Activated T-cell treated with anti-CD3 and anti-CD28 coated beads, Interleukin-2, amount 50 U/mL, for 24 hours (primary cell): ENCODE measurements at regions not wholly inside any gene's neighbourhood (a gene's known extent, or its start where the extent isn't known, plus 50 kb on each side); places are given as distances from the start of the nearest gene placed in this dataset.

ENCODE experiments used
- DNase-seq: peaks from one replicate; pipeline ENCODE4 v3.0.0-alpha.2; 2020
- H3K27ac Mint-ChIP-seq: 2 replicates; pipeline ENCODE4 v1.8.0; 2020; ENCODE audit warnings: mild to moderate bottlenecking, mixed read lengths
- H3K27me3 Mint-ChIP-seq: 2 replicates; pipeline ENCODE4 v1.8.0; 2020; ENCODE audit warnings: mixed read lengths
- H3K36me3 Mint-ChIP-seq: 2 replicates; pipeline ENCODE4 v1.8.0; 2020; ENCODE audit warnings: low read depth, mixed read lengths
- H3K4me1 Mint-ChIP-seq: 2 replicates; pipeline ENCODE4 v1.8.0; 2020; ENCODE audit warnings: low read depth, mixed read lengths
- H3K4me3 Mint-ChIP-seq: 2 replicates; pipeline ENCODE4 v1.8.0; 2020; ENCODE audit warnings: mild to moderate bottlenecking, moderate library complexity, mixed read lengths
- H3K9me3 Mint-ChIP-seq: 2 replicates; pipeline ENCODE4 v1.8.0; 2020; ENCODE audit warnings: mixed read lengths

DNA sequence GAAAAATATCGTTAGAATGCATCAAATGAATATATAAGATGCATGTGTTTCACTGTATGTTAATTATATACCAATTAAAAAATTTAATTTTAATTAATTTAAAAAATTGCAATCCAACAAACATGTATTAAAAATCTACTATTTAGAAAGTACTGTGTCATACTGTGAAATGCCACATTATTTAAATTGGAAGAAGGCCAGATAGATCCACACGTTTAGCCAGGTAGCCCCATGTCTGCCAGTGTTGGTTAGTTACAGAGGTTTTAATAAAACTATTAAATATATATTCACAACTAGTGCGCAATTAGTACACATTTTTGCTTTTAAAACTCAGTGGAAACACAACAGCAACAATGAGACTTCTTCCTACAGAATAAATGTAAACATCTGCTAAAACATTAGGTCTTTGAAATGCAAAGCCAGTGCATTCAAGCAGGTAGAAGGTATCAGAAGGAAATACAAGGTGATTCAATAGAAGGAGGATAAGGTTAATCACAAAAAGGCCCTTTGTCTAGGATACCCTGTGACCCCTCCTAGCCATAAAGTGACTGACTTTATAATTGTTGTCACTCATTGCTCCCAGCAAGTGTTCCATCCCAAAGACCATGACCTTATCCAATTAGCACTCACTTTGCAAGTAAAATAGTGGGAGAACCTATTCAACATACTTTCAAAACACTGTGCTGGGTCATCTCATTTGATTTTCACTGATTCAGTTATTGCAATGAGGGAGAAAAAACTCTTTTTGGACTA, 211.5 kb downstream of the TTLL7 start:
- Mint-ChIP-seq H3K9me3 (peaks cover 4% of the 10 kb centered on the region), H3K27me3 (no peaks in the 10 kb centered on the region), H3K36me3 (no peaks in the 10 kb centered on the region), H3K27ac (no peak overlapping the region), H3K4me3 (no peak overlapping the region), H3K4me1 (no peaks in the 10 kb centered on the region)
- no peak for DNase-seq

DNA sequence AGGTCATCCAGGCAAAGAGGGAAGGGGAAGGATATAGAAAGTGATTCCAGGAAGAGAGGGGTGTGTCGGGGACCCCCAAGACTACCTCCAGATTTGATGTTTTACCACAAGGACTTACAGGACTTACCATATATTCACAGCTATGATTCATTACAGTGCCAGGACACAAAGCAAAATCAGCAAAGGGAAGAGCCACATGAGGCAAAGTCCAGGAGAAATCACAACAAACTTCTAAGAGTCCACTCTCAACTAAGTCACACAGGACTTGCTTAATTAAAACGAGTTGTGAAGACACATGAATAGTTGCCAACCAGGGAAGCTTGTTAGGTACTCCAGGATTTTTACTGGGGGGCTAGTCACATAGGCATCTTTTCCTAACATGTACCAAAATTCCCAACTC, 217.3 kb downstream of the TTLL7 start:
- no peak for DNase-seq
- H3K36me3 Mint-ChIP-seq = no peaks in the 10 kb centered on the region
- H3K4me1 Mint-ChIP-seq = no peaks in the 10 kb centered on the region
- no peak overlapping the region for H3K27ac Mint-ChIP-seq
- H3K9me3 Mint-ChIP-seq = peaks cover 4% of the 10 kb centered on the region
- no peak overlapping the region for H3K4me3 Mint-ChIP-seq
- H3K27me3 Mint-ChIP-seq = no peaks in the 10 kb centered on the region

DNA sequence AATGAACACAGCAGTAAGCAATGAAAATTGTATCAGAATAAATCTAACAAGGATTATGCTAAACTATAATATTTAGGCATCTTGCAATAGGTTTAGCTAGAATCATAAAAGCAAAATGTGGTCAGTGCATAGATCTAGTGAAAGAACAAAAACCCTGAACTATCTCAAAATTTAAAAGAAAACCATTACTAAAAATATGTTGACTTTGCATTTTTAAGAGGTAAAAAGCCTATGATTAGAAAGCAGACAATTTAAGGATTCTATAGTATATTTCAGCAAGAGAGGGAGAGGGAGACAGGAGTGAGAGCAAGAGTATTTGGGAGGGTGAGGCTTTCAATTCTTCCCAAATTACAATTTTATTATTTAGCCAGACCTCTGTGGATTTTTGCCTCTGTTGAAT, 219.4 kb downstream of the TTLL7 start:
- no peaks in the 10 kb centered on the region for H3K4me1 Mint-ChIP-seq
- DNase-seq = no peak
- no peak overlapping the region for H3K27ac Mint-ChIP-seq
- no peaks in the 10 kb centered on the region for H3K27me3 Mint-ChIP-seq
- peaks cover 4% of the 10 kb centered on the region for H3K9me3 Mint-ChIP-seq
- H3K4me3 Mint-ChIP-seq = no peak overlapping the region
- H3K36me3 Mint-ChIP-seq = no peaks in the 10 kb centered on the region

DNA sequence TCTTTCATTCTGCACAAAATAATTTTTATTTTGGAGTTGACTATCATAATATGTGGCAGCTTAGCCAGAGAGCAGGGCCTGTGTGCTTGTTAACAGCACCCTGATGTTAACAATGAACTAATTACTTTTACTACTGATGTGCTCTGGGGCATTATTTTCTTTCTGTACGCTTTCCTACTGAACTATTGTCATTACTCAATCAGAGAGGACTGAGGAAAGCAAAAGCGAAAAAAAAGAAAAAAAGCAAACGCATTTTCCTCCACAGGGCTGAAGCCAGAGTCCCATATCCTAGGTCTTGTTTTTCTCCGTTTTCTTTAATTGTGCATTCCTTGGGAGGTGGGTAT, 221.2 kb downstream of the TTLL7 start:
- Mint-ChIP-seq H3K27ac (no peak overlapping the region), H3K4me1 (no peaks in the 10 kb centered on the region), H3K4me3 (no peak overlapping the region), H3K36me3 (no peaks in the 10 kb centered on the region), H3K9me3 (no peaks in the 10 kb centered on the region), H3K27me3 (no peaks in the 10 kb centered on the region)
- no peak for DNase-seq

DNA sequence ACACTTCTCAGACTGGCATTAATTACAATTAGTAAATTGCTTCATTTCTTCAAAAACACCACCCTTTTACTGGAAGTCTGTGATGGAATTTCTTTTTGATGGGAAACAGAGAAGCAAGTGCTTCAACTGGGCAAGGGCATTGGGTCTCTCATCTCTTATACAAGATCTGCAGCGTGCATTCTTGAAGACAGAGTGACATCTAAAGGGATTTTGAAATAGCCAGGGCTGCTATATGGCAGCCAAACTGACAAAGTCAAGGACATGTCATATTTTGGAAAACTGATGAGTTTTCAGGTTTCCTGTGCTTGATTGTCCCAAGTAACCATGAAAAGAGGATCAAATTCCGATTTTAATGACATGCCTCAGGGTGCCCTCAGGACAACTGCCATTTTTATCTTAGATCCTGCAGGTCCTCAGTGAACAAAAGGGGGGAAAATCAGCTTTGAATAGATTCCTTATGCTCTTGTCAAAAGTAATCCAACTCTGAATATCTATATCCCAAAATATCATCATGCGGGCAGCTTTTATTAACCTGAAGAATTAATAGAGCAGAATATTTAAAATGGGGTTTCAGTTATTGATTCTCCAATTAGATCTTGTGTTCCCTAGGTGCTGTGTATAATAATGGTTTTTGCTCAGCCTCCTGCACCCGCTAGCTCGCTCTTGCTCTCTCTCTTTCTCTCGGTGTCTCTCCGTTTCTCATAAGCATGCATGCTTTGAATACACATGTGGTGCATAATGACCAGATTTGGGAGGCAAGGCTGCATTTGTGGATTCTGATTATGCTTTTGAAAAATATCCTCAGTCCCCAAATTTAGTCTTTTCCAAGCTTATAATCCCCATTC, 221.8 kb downstream of the TTLL7 start:
- Mint-ChIP-seq H3K27ac (no peak overlapping the region), H3K4me3 (no peak overlapping the region), H3K4me1 (no peaks in the 10 kb centered on the region), H3K9me3 (no peaks in the 10 kb centered on the region), H3K36me3 (no peaks in the 10 kb centered on the region), H3K27me3 (no peaks in the 10 kb centered on the region)
- no peak for DNase-seq

DNA sequence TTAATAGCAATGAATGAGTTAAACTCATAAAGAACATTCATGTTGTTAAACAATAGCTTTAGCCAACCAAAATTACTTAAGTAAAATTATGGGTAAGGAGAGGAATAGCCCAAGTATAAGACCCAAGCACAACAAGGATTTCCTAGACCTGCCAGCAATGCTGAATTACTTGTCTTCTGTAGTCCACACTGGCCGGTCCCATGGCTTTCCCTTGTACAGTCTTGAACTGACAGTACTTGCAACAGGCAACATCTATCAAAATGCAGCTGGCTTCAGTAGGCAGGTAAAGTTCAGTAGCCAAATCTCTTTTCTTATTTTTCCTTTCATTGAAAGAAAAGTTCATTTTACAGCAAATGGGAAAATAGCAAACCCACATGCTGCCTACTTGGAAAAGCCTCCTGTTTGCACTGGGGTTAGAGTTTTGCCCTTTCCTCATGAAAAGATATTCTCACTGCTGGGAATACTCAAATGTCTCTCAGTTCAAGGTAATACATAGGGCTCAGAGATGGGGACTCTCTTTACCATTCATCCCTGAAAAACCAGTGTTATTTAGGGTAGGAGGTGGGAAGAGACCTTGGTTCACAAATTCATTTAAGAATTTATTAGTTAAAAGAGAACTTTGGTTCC, 222.8 kb downstream of the TTLL7 start:
- Mint-ChIP-seq H3K9me3 (no peaks in the 10 kb centered on the region), H3K4me3 (no peak overlapping the region), H3K27ac (no peak overlapping the region)

DNA sequence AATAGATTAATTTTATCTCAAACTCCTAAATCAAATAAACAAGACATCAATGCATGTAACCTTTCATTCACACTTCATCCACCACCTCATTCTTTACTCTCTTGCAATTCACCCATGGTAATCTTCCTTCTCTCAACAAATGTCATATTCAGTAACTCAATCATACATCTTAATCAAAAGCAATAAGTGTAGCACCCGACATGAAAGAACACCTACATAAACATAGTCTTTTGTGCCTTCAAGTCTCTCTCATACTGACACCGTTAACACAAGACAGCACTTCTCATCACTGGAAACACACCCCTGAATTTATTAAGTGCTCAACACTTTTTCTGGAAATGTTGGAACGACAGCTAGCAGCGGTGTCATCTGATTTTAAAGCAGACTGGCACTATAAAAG, 225.9 kb downstream of the TTLL7 start:
- Mint-ChIP-seq H3K27ac (no peak overlapping the region), H3K27me3 (no peaks in the 10 kb centered on the region), H3K4me1 (peaks cover 10% of the 10 kb centered on the region), H3K9me3 (no peaks in the 10 kb centered on the region), H3K4me3 (no peak overlapping the region), H3K36me3 (no peaks in the 10 kb centered on the region)
- DNase-seq = no peak

More for the DNA sequence above, 222.8 kb downstream of the TTLL7 start:
- Mint-ChIP-seq H3K4me1 (no peaks in the 10 kb centered on the region), H3K27me3 (no peaks in the 10 kb centered on the region), H3K36me3 (no peaks in the 10 kb centered on the region)
- DNase-seq = no peak

DNA sequence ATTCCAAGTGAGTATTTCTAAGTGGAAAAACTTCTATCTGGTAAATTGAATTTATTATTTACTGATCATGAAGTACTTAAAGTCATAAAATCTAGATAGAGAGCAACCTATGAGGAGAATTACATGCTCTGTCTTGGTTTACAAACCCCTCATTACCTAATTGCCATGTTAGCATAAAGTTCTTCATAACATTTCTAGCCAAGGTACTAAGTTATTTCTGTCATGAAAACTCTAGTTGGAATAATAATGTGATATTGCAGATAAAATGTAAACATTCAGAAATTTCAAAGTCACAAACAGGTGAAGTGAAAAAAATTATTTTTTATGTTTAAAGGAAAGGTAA, 228.6 kb downstream of the TTLL7 start:
- Mint-ChIP-seq H3K27ac (no peak overlapping the region), H3K4me1 (peaks cover 10% of the 10 kb centered on the region), H3K36me3 (no peaks in the 10 kb centered on the region), H3K27me3 (no peaks in the 10 kb centered on the region), H3K4me3 (no peak overlapping the region), H3K9me3 (no peaks in the 10 kb centered on the region)
- DNase-seq = no peak

DNA sequence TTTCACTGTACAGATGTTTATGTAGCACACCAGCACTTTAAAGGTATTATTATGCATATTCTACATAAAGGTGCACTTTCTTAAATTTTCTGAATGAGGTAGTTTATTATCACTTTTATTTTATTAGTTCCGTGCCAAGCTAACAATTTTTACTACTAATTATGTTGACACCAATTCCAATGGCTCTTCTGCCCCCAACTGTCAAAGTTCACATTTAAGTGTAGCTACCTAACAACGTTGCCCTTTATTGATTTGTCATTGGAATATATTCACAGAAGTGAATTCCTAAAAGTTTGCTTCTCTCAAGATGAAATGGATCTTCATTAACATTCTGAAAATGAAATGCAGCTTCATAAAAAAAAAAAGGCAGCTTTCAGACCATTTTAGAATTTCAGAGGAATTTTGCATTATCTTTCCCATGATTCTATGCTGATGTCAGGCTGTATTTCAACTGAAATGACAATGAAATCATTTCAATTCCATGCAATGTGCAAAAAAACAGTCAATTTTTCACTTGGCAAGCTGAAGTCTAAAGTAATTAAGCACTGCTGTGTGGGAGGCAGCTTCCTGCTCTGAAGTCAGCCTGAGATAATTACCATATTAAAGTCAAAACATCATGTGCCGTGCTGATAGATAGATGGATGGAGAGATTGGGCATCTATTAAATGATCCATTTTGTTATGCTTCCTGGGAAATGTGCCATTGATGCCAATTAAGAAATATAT, 229.2 kb downstream of the TTLL7 start:
- no peak overlapping the region for H3K27ac Mint-ChIP-seq
- no peaks in the 10 kb centered on the region for H3K27me3 Mint-ChIP-seq
- no peak for DNase-seq
- H3K4me1 Mint-ChIP-seq = peaks cover 10% of the 10 kb centered on the region
- H3K36me3 Mint-ChIP-seq = no peaks in the 10 kb centered on the region
- H3K4me3 Mint-ChIP-seq = no peak overlapping the region
- H3K9me3 Mint-ChIP-seq = no peaks in the 10 kb centered on the region

DNA sequence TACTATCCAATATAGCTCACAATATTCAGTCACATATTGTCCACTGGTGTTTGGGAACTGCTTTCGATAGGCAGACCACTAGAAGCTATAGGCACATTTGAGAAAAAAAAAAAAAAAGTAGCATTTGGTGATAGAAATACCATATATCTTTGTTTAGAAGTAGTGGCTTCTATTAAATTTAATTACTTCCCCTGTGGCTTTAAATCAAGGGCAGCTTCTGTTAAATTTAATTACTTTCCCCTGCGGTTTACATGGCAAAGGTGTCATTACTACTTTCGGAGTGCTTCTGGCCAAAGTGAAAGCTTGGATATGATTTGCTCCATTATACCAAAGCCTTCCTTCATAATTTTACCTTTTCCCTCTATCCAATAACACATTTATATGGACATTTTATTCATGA, 229.9 kb downstream of the TTLL7 start:
- H3K36me3 Mint-ChIP-seq = no peaks in the 10 kb centered on the region
- H3K27ac Mint-ChIP-seq = no peak overlapping the region
- no peaks in the 10 kb centered on the region for H3K27me3 Mint-ChIP-seq
- no peak overlapping the region for H3K4me3 Mint-ChIP-seq
- H3K9me3 Mint-ChIP-seq = no peaks in the 10 kb centered on the region
- peaks cover 10% of the 10 kb centered on the region for H3K4me1 Mint-ChIP-seq
- DNase-seq = no peak

DNA sequence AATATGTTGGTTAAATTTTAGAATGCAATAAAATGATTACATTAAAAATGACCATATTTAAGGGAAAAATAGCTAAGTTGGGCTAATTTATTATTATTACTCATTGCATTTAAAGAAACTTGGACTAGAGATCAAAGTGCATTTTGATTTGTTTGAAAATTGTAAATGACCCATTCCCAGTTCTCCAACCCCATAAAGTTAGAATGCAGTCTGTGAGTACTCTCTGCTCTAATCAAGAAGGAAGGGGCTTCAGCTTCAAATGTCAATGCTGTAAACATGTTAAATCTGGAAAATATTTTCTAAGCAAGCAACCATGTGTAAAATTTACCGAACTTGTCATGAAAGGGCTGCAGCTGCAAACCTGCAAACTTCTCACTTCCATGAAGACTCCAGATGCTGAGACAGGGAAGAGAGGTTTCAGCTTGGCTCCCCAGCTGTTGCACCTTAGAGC, 232.7 kb downstream of the TTLL7 start:
- H3K4me3 Mint-ChIP-seq = no peak overlapping the region
- no peaks in the 10 kb centered on the region for H3K9me3 Mint-ChIP-seq
- no peaks in the 10 kb centered on the region for H3K27me3 Mint-ChIP-seq
- peaks cover 10% of the 10 kb centered on the region for H3K4me1 Mint-ChIP-seq
- DNase-seq = no peak
- H3K36me3 Mint-ChIP-seq = no peaks in the 10 kb centered on the region
- no peak overlapping the region for H3K27ac Mint-ChIP-seq

DNA sequence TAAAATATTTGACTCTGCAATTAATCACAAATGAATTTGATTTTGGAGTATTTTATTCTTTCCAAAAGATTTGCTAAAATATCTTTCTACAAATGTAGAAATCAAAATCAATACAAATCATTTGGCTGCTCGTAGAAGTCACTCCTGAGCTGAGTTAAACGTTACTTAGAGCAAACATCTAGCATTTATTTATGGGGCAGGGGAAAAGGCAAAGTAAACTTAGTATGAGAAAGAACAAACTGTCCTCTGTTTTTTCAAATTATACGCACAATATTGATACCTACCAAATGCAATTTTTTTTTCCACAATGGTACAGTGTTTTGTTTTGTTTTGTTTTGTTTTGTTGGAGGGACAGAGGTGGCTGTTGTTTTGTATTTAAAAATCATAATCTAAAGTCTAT, 233.8 kb downstream of the TTLL7 start:
- Mint-ChIP-seq H3K36me3 (no peaks in the 10 kb centered on the region), H3K27me3 (no peaks in the 10 kb centered on the region), H3K9me3 (no peaks in the 10 kb centered on the region), H3K4me1 (peaks cover 11% of the 10 kb centered on the region), H3K4me3 (no peak overlapping the region), H3K27ac (no peak overlapping the region)
- DNase-seq = no peak

DNA sequence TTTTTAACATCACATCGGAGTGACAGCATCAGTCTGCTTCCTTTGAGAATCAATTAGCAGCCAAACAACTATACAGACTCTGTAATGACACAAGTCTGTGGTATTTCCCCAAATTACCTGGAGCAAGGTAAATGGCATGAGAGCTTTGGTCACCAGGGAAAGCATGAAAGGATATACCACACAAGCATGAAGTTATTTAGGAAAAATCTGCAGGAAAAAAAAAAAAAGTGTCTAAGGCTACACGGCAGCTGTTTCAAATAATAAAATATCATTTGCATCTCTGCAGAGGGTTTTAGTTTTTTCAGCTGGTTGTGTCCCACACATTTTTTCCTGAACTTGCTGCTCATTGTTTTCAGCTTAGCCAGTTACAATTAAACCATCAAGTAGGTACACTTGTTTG, 234.7 kb downstream of the TTLL7 start:
- Mint-ChIP-seq H3K27me3 (no peaks in the 10 kb centered on the region), H3K27ac (no peak overlapping the region), H3K36me3 (no peaks in the 10 kb centered on the region)

DNA sequence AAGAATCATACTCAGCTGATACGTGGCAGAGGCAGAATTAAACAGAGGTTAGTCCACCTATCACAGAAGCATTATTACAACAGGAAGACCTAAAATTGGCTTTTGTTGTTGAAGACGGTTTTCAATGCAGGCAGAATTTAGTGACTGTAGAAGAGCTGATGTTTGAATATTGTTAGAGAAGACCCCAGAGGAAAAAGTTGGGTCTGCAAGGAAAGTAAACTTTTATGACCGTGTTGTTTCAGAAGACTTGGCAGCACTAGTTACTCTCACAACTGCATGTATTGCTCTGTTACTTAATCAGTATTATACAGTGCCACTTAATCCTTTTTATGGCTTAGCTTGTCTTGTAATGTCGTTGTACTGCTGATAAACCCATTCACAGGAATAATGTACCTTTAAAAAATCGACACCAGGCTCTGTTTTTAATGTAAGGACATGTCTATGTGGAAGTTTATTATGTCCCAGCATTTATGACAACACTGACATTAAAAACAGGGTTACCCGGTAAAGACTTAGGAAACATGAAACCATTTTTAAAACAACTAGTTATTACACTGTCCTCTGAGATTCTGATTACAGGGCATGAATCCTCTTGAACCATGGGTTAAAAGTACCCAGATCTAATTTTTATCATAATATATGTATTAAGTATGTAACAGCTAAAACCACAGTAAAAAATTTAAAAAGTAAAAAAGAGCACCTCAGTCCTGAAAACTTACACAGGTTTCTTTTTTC, 235.4 kb downstream of the TTLL7 start:
- H3K36me3 Mint-ChIP-seq = no peaks in the 10 kb centered on the region
- H3K27ac Mint-ChIP-seq = no peak overlapping the region
- H3K27me3 Mint-ChIP-seq = no peaks in the 10 kb centered on the region
- DNase-seq = no peak
- H3K4me3 Mint-ChIP-seq = no peak overlapping the region
- H3K9me3 Mint-ChIP-seq = no peaks in the 10 kb centered on the region
- H3K4me1 Mint-ChIP-seq = peaks cover 2% of the 10 kb centered on the region

More for the DNA sequence above, 234.7 kb downstream of the TTLL7 start:
- Mint-ChIP-seq H3K4me1 (peaks cover 3% of the 10 kb centered on the region), H3K9me3 (no peaks in the 10 kb centered on the region), H3K4me3 (no peak overlapping the region)
- DNase-seq = no peak
